SH-SY5Y (cell line): ENCODE measurements at regions not wholly inside any gene's neighbourhood (a gene's known extent, or its start where the extent isn't known, plus 50 kb on each side); places are given as distances from the start of the nearest gene placed in this dataset.

Source experiments
- GATA2 ChIP-seq: IDR thresholded peaks from 2 replicates; pipeline ENCODE4 v1.6.1; 2011; ENCODE audit warnings: mild to moderate bottlenecking, low read depth, low read length
- GATA3 ChIP-seq: IDR thresholded peaks from 2 replicates; pipeline ENCODE4 v1.6.1; 2011; ENCODE audit warnings: low read depth, mild to moderate bottlenecking, low read length, moderate library complexity

GRCh38 chr2:45205480-45205879 lies 196.2 kb upstream of the SIX2 start:
- no peak for TF ChIP-seq GATA3
- no peak for TF ChIP-seq GATA2
